ENCODE measurements at regions not wholly inside any gene's neighbourhood (a gene's known extent, or its start where the extent isn't known, plus 50 kb on each side); places are given as distances from the start of the nearest gene placed in this dataset.
A peak's percentile ranks its signal among the peaks of the same experiment; 100 is the strongest.

GRCh38 chr20:52748285-52748932, 223.7 kb upstream of the TSHZ2 start:
- no peak for DNase-seq (ENCODE audit: low spot score)
- TF ChIP-seq CTCF (IDR thresholded peaks at IDR 0.05; ENCODE audit: borderline replicate concordance, control extremely low read depth, extremely low read depth, insufficient read depth, missing control alignments), result no peak
- in situ Hi-C loops (cut with MboI; ENCODE audit: low sequenced_read_pairs, unreplicated experiment), result no loop called here

- no peak for DNase-seq (ENCODE audit: low spot score)
- in situ Hi-C loops (cut with MboI; ENCODE audit: low sequenced_read_pairs, unreplicated experiment), result no loop called here
- TF ChIP-seq CTCF (IDR thresholded peaks at IDR 0.05; ENCODE audit: borderline replicate concordance, control extremely low read depth, extremely low read depth, insufficient read depth, missing control alignments), result peak; percentile 24
Observed at GRCh38 chr20:52747845-52748284, 224.3 kb upstream of the TSHZ2 start.

GRCh38 chr20:52746770-52747169, 225.4 kb upstream of the TSHZ2 start:
- in situ Hi-C loops (cut with MboI; ENCODE audit: low sequenced_read_pairs, unreplicated experiment), result no loop called here
- no peak for DNase-seq (ENCODE audit: low spot score)
- TF ChIP-seq CTCF (IDR thresholded peaks at IDR 0.05; ENCODE audit: borderline replicate concordance, control extremely low read depth, extremely low read depth, insufficient read depth, missing control alignments), result no peak

GRCh38 chr20:52746190-52746589, 226.0 kb upstream of the TSHZ2 start:
- no peak for TF ChIP-seq CTCF (IDR thresholded peaks at IDR 0.05; ENCODE audit: borderline replicate concordance, control extremely low read depth, extremely low read depth, insufficient read depth, missing control alignments)
- in situ Hi-C loops (cut with MboI; ENCODE audit: low sequenced_read_pairs, unreplicated experiment), result no loop called here
- DNase-seq (ENCODE audit: low spot score), result no peak

- no peak for DNase-seq (ENCODE audit: low spot score)
- no peak for TF ChIP-seq CTCF (IDR thresholded peaks at IDR 0.05; ENCODE audit: borderline replicate concordance, control extremely low read depth, extremely low read depth, insufficient read depth, missing control alignments)
- in situ Hi-C loops (cut with MboI; ENCODE audit: low sequenced_read_pairs, unreplicated experiment), result no loop called here
Observed at GRCh38 chr20:52744441-52744840, 227.7 kb upstream of the TSHZ2 start.

- in situ Hi-C loops (cut with MboI; ENCODE audit: low sequenced_read_pairs, unreplicated experiment), result no loop called here
Observed at GRCh38 chr20:52738081-52738480, 234.1 kb upstream of the TSHZ2 start.

More at GRCh38 chr20:52738081-52738480, 234.1 kb upstream of the TSHZ2 start:
- TF ChIP-seq CTCF (IDR thresholded peaks at IDR 0.05; ENCODE audit: borderline replicate concordance, control extremely low read depth, extremely low read depth, insufficient read depth, missing control alignments), result no peak
- DNase-seq (ENCODE audit: low spot score), result no peak

Data from GM13976 (cell line).